WERI-Rb-1 (cell line): ENCODE measurements at regions not wholly inside any gene's neighbourhood (a gene's known extent, or its start where the extent isn't known, plus 50 kb on each side); places are given as distances from the start of the nearest gene placed in this dataset.

ENCODE experiments used
- DNase-seq: peaks from one replicate; pipeline ENCODE4 v3.0.0-alpha.2; 2020
- H3K27ac ChIP-seq: fragments of 250-450 bp; sonication (Bioruptor Pico); 2 replicates; pipeline ENCODE4 v1.5.1; 2020; ENCODE audit warnings: mild to moderate bottlenecking, moderate library complexity
- H3K27me3 ChIP-seq: fragments of 250-450 bp; sonication (Bioruptor Pico); 2 replicates; pipeline ENCODE4 v1.5.1; 2021; ENCODE audit warnings: mild to moderate bottlenecking, low read depth, moderate library complexity; ENCODE audit not compliant: insufficient read depth, severe bottlenecking
- H3K36me3 ChIP-seq: fragments of 250-450 bp; sonication (Bioruptor Pico); 2 replicates; pipeline ENCODE4 v1.5.1; 2020; ENCODE audit warnings: mild to moderate bottlenecking, moderate library complexity
- H3K4me3 ChIP-seq: 2 replicates; pipeline ENCODE4 v1.5.1; 2011; ENCODE audit warnings: low read depth, mild to moderate bottlenecking, control low read depth, low read length
- H3K9me3 ChIP-seq: fragments of 250-450 bp; sonication (Bioruptor Pico); 2 replicates; pipeline ENCODE4 v1.5.1; 2021; ENCODE audit warnings: mild to moderate bottlenecking, moderate library complexity; ENCODE audit not compliant: severe bottlenecking
- CTCF ChIP-seq: IDR thresholded peaks from 2 replicates; pipeline ENCODE4 v1.5.1; 2011; ENCODE audit warnings: low read depth, mild to moderate bottlenecking, control low read depth, inconsistent platforms, low read length

GRCh38 chr2:129262934-129263333, 716.5 kb upstream of the RAB6C start:
- Histone ChIP-seq H3K36me3 (no peaks in the 10 kb centered on the region), H3K27ac (no peak overlapping the region), H3K9me3 (peaks cover 9% of the 10 kb centered on the region), H3K27me3 (no peaks in the 10 kb centered on the region), H3K4me3 (no peak overlapping the region)
- DNase-seq: no peak
- TF ChIP-seq CTCF: no peak

GRCh38 chr2:129263939-129264338, 715.5 kb upstream of the RAB6C start:
- H3K27ac ChIP-seq: no peak overlapping the region
- H3K4me3 ChIP-seq: no peak overlapping the region
- DNase-seq: no peak
- no peaks in the 10 kb centered on the region for H3K27me3 ChIP-seq
- H3K9me3 ChIP-seq: peaks cover 6% of the 10 kb centered on the region
- no peak for TF ChIP-seq CTCF
- no peaks in the 10 kb centered on the region for H3K36me3 ChIP-seq

- Histone ChIP-seq H3K27ac (no peak overlapping the region), H3K4me3 (no peak overlapping the region), H3K9me3 (no peaks in the 10 kb centered on the region), H3K27me3 (no peaks in the 10 kb centered on the region), H3K36me3 (no peaks in the 10 kb centered on the region)
- TF ChIP-seq CTCF: no peak
- DNase-seq: no peak
These were observed 711.9 kb upstream of the RAB6C start for GRCh38 chr2:129267559-129267958.

GRCh38 chr2:129273266-129274037, 706.0 kb upstream of the RAB6C start:
- Histone ChIP-seq H3K4me3 (no peak overlapping the region), H3K9me3 (no peaks in the 10 kb centered on the region), H3K27ac (no peak overlapping the region), H3K36me3 (no peaks in the 10 kb centered on the region), H3K27me3 (no peaks in the 10 kb centered on the region)
- no peak for TF ChIP-seq CTCF
- DNase-seq: no peak

- H3K9me3 ChIP-seq: no peaks in the 10 kb centered on the region
- no peaks in the 10 kb centered on the region for H3K36me3 ChIP-seq
- no peak for DNase-seq
- H3K27me3 ChIP-seq: no peaks in the 10 kb centered on the region
- TF ChIP-seq CTCF: no peak
- H3K27ac ChIP-seq: no peak overlapping the region
- no peak overlapping the region for H3K4me3 ChIP-seq
These were observed 705.4 kb upstream of the RAB6C start for GRCh38 chr2:129274038-129274415.

GRCh38 chr2:129274918-129275317, 704.5 kb upstream of the RAB6C start:
- no peaks in the 10 kb centered on the region for H3K9me3 ChIP-seq
- H3K36me3 ChIP-seq: no peaks in the 10 kb centered on the region
- H3K27me3 ChIP-seq: no peaks in the 10 kb centered on the region
- H3K4me3 ChIP-seq: no peak overlapping the region
- DNase-seq: no peak
- no peak for TF ChIP-seq CTCF
- no peak overlapping the region for H3K27ac ChIP-seq
